GM21360 (cell line): ENCODE measurements at regions not wholly inside any gene's neighbourhood (a gene's known extent, or its start where the extent isn't known, plus 50 kb on each side); places are given as distances from the start of the nearest gene placed in this dataset.
A peak's percentile ranks its signal among the peaks of the same experiment; 100 is the strongest.

ENCODE experiments used
- ATAC-seq: cut with Tn5 transposase; IDR thresholded peaks from one replicate; pipeline ENCODE4 v1.9.1; 2021; ENCODE audit warnings: mild to moderate bottlenecking, moderate library complexity; ENCODE audit not compliant: unreplicated experiment

- no peak for ATAC-seq
Observed at GRCh38 chr6:83792846-83793245, 60.3 kb upstream of the RIPPLY2 start.

GRCh38 chr6:83781506-83781905, 71.7 kb upstream of the RIPPLY2 start:
- ATAC-seq, result no peak

- peak; percentile 74 for ATAC-seq
Observed at GRCh38 chr6:83770910-83771309, 62.0 kb upstream of the SNAP91 start.

DNA sequence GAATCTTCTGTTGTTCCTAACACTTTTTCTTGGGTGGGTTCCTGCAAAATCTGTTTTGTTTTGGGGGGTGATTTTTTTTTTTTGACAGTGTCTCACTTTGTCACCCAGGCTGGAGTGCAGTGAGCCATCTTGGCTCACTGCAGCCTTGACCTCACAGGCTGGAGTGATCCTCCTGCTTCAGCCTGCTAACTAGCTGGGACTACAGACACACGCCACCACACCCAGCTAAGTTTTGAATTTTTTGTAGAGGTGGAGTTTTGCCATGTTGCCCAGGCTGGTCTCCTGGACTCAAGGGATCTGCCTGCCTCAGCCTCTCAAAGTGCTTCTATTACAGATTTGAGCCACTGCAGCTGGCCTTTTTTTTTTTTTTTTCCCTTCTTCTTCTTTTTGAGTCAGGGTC, 60.5 kb upstream of the SNAP91 start:
- ATAC-seq, result no peak

DNA sequence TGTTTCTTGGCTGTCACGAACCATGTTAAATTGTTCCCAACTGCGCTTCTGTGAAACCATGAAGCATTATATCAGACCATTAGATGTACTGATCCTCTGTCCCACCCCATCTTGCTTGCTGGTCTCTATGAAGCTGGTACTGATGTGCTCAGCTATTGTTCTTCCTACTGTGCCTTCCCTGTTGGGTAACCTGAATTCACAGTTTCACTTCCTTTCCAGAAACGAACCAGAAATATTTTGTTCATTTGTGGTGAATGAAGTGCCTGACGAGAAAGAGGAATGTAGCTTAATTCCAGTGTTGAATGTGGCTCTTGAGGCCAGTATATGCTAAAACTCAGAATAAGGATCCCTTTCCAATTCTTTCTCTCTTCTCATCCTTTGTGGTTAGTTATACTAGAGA, 58.1 kb upstream of the SNAP91 start:
- ATAC-seq, result no peak
